HG02884 (cell line): ENCODE measurements at regions not wholly inside any gene's neighbourhood (a gene's known extent, or its start where the extent isn't known, plus 50 kb on each side); places are given as distances from the start of the nearest gene placed in this dataset.
"Not testable (repeated sequence)": the region's sequence is repeated elsewhere in the genome, so short reads cannot be mapped to it uniquely, and the experiment has no call there.

Experiments used
- ATAC-seq: cut with Tn5 transposase; IDR thresholded peaks from one replicate; pipeline ENCODE4 v1.9.1; 2021; ENCODE audit warnings: mild to moderate bottlenecking, moderate library complexity; ENCODE audit not compliant: unreplicated experiment

DNA sequence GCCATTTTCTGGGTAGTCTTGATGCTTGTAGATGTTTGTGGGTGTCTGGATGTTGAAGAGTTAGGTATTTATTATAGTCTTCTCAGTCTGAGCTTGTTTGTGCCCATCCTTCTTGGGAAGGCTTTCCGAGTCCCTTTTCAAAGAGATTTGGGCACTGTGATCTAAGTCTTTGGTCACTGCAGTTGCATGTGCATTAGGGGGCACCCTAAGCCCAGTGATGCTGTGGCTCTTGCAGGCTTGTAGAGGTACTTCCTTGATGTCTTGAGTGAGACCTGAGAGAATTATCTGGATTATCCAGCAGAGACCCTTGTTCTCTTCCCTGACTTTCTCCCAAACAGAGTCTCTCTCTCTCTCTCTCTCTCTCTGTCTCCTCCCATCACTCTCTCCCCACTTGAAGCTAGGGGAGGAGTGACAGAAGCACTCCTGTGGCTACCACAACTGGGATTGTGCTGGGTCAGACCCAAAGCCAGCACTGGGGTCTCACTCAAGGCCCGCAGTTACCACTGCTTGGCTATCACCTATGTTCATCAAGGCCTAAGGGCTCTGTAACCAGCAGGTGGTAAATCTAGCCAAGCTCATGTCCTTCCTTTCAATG is 68.5 kb downstream of the TMCO5A start:
- no peak for ATAC-seq

DNA sequence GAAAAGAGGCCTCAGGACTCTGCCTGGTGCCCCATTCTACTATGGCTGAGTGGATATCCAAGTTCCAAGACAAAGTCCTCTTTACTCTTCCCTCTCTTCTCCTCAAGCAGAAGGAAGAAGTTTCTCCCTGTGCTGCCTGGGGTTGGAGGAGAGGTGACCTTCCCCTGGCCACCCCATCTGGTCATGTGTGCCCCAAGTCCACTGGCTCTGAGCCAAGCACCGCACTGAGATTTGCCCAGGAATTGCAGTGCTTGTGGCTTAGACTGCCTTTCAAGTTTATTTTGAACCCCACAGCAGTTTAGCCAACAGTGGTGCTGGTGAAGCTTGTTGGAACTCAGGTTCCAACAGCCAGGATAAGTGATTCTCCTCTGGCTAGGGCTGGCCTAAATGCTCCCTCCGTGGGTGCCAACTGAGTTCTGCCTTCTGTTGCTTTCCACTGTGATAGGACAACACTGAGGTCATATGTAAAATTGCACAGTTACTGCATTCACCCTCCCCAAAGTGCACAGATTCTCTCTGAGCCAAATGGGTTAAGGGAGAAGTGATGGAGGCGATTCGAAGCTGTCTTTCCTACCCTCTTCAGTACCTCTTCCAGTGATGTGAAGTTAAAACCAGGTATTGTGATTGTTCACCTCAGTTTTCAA is 69.9 kb downstream of the TMCO5A start:
- no peak for ATAC-seq

DNA sequence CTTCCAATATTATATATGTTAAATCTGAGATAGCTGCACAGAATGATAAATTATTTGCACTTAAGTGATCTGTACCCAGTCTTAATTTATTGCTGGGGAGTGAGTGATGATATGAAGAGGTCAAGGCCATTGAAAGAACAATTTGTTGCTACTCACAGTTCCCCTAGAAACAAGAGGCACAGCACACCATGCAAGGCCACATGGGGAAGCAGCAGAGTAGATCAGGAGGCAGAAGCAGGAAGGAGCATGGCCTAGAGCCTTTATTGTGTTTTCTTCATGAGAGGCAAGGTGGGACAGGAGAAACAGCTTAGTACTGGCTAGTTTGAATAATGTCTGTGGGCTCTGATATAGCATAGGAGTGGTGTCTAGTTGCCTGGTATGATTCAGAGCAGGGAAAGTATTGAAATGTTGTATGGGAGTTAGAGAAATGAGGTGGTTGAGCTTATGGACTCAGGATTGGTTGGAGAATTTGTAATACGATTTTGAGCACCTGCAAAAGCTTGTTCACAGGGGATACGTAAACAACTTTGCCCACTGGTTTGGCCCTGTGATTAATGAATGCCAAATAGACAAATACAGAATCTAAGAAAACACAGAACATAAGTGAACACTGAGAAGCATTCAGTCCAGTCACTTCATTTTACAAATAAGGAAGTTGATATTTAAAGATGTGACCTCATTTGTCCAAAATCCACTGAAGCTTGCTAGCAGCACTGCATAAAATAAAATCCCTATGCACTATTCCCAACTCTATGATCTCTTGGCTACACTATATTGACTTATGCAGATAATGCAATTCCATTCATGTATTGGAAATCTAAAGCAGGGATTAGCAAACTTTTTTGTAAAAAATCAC is 71.7 kb downstream of the TMCO5A start:
- ATAC-seq: no peak

DNA sequence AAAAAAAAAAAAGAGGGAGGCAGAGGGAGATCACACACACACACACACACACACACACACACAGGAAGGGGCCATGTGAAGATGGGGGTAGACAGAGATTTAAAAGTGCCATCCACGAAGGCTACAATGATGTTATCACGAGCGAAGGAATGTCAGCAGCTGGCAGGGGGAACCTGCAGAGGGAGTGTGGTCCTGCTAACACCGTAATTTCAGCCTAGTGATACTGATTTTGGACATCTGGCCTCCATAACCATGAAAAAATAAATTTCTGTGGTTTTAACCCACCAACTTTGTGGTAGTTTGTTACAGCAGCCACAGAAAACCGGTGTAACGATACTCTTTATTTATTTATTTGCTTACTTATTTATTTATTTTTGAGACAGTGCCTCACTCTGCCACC is 76.0 kb downstream of the TMCO5A start:
- no peak for ATAC-seq

DNA sequence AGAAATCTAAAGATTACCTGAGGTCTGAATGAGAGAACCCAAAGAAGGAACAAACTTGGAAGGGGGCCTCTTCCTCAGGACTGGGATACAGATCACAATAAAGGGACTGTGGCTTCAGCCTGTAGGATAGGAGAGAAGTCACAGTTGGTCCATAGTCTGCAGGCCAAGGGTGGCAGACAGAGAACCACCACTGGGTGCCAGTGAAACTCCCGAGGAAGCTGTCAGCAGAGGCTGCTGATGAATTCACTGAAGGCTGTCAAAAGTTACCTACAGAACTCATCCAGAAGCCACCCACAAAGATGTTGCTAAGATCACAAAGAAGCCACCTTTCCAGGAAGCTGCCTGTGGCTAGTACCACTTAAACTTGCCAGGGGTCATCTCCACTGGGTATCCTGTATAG is 78.5 kb downstream of the TMCO5A start:
- no peak for ATAC-seq

DNA sequence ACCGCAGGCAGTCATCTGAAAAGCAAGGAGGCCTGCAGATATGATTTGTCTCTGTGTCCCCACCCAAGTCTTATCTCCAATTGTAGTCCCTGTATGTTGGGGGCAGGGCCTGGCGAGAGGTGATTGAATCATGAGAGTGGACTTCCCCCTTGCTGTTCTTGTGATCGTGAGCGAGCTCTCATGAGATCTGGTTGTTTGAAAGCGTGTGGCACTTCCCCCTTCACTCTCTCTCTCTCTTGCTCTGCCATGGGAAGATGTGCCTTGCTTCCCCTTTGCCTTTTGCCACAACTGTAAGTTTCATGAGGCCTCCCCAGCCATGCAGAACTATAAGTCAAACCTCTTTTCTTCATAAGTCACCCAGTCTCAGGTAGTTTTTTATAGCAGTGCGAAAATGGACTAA is 83.3 kb downstream of the TMCO5A start:
- ATAC-seq: no peak

DNA sequence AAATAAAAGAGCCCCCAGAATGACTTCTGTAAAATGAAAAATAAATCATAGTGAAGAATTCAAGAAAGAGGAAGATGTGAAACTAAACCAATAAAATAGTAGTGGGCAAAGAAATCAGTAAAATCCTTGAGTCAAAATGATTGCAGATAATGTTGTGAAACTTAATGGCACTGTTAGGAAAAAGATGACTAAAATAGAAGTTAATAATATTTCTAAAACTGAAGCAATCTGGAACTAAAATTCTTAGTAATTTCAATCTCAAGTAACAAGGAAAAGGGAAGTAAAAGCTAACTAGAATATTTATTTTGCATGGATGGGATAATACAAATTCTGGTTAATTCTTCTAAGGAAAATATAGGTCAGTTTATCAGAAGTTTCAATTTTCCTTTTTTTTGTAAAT is 84.6 kb downstream of the TMCO5A start:
- ATAC-seq: no peak

DNA sequence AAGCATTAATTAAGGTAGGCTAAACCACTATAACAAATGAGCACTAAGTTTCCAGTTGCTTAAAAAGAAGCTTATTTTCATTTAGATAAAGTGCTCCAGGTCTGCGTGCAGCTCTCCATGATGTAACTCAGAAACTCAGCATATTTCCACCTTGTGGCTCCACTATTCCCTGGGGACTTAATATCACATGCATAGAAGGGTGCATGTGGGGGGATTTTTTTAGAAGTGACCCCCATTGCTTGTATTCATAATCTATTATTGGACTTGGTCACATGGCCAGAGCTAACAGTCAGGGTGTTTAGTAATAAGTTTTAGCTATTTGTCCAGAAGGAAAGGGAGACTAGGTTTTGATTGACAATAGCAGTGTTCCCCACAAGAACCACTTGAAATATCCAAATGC is 86.8 kb downstream of the TMCO5A start:
- no peak for ATAC-seq

DNA sequence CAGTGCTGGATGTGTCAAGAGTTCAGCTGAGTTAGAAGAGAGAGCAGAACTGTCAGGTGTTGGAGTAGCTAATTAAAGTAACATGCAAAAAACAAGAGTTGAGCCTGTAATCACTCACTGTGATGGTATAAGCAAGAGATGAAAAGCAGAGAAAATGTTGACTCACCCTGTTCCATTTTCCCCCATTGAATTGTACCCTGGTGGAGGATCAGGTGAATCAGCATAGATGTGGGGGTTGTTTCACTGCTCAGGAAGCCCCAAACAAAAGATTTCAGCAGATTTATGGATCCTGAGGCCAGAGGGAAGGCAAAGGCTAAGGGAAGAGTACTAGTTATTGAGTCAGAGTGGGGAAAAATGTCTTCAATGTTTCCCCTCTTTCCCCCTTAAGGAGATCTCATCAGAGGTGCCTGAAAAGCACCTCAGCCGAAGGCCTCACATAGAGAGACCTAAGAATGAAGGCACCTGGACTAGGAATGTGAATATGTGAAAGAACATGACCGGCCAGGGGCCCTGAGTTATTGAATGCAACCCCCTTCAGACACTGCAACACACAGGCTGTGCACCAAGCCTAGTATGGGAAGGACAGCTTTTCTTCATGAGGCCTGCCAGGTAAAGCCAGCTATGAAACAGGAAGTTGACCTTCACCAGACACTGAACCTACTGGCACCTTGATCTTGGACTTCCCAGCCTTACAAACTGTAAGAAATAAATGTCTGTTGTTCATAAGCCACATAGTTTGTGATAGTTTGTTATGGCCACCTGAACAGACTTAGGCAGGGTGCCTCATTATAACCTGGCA is 90.1 kb downstream of the TMCO5A start:
- ATAC-seq: no peak

DNA sequence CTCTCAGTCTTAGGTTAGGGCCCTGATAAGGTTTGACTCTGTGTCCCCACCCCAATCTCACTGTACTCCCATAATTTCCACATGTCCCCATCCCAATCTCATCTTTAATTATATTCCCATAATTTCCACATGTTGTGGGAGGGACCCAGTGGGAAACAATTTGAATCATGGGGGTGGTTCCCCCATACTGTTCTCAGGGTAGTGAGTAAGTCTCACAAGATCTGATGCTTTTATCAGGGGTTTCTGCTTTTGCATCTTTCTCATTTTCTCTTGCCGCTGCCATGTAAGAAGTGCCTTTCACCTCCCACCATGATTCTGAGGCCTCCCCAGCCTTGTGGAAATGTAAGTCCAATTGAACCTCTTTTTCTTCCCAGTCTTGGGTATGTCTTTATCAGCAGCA is 91.2 kb downstream of the TMCO5A start:
- ATAC-seq: not testable (repeated sequence)

DNA sequence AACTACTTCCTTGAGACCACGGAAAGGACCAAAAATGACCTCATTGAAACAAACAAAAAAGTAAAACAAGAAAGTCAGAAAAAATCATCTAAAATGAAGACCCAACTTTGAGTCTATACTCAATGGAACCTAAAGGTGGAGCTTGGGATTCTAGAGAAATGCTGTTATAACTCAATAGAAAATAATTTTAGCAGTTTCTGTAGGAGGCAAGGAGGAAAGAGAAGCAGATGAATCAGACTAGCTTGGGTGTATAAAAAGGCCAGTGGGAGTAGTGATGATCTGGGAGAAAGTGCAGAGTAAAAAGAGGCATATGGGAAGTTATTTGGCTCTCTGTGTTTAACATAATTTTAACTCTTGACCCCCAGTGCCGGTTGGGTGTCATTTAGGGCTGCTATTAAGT is 94.4 kb downstream of the TMCO5A start:
- no peak for ATAC-seq

DNA sequence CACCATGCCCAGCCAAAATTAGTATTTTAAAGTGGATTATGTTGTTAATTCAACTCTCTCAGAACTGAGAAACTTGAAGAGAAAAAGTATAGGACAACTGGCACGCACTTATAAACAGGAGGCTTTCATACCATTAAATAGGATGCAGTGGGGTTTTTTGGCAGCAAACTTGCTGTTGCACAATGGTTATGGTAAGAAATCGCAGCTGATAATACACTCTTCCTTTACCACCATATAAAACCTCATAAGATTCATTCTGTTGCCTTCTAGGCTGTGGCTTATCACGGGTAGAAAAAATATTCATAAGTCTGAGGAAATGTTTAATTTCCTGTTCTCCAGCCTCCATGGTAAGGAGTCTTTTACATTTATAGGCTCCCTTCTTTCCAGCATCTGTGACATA is 95.3 kb downstream of the TMCO5A start:
- no peak for ATAC-seq

DNA sequence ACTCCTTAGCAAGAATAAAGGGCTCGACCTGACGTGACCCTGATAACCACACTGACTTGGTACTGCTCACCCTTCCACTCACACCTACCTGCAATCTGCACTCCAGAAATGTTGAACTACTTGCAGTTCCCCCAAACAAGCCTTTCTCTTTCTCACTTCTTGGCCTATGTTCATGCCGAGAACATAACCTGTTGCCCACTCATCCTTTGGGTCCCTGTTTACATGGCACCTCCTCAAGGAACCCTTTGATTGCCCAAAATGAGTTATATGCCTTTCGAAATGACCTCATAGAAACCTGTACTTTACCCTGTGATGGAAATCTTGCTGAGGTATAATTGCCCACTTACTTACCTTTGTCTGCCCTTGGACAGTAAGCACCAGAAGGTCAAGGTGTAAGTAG is 96.2 kb downstream of the TMCO5A start:
- no peak for ATAC-seq

DNA sequence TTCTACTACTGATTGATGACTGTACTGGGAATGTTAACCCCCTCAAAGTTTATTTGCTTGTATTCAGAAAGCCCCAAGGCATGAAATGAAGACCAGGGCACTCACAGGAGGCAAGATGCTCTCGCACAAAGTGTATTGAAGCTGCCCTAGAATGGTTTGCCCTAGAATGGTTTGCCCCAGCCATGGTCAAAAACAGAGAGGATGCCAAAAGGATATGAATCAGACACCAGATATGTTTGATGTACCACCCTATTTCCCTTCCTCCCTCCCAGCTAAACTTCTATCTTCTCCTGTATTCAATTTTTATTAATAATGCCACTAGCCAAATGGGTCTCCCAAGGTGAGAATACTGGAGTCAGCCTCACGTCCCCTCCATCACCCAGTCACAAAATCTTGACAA is 101.3 kb downstream of the TMCO5A start:
- no peak for ATAC-seq

DNA sequence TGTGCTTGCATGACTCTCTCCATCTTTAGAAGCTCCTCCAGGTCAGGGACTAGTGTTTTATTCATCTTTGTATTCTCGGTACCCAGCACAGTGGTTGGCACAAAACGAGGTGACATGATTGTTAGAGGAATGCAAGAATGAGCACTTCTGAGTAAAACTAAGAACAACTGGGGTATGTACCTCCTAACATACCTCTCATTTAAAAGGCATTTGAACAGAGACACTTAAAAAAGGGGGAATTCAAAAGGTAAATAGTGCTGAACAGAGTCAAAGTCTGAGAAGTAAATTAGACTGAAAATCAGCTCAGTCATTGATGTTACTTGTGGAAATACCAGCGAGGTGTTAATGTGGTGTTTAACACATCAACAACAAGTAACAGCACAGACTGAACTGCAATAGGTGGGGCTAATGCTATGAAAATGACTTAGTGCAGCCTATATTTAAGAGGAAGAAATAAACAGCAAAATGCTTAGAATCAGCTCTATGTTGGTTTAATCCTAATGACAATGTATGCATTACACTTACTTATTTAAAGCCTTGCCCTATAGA is 102.4 kb downstream of the TMCO5A start:
- no peak for ATAC-seq

DNA sequence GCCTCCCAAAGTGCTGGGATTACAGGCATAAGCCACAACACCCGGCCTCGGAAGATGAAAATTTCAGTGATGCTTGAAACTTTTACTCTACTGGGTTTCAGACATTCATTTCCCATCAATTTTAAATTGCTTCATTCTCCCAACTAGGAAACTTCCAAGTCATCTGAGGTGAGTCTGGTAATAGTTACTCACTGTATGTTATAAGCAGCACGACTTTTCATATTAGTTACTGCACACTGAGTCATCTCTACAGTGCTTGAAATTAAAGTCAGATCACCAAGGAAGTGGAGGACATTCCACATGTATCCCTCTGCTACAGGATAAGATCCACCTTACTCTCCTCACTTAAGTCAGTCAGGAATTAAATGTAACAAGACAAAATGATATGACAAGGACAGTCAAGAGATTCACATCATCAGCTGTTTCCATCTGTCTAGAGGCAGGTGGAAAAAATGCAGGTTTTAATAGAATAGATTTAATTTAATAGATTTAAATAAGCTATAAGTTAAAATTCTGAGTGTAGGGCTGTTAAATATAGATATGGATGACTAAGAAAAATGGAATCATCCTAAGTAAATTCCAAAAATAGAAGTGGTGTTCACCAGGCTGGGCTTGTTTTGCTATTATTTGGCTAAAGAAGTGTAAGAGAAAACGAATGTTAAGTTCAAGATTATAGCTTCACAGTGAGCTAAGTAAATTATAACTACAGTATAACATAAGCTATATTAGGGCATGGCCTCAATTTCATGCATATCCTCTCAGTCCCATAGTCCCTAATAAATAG is 104.4 kb downstream of the TMCO5A start:
- ATAC-seq: no peak

DNA sequence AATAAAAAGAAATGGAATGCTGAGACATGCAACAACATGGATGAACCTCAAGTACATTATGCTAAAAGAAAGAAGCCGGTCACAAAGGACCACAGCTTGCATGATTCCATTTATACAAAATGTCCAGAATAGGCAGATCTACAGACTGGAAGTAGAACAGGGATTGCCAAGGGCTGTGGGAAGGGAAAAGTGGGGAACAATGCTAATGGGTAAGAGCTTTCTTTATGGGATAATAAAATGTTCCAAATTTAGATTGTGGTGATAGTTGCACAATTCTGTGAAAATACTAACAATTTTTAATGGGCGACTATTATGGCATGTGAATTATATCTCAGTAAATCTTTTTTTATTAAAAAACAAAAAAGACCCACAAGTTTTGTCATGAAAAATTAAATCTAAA is 106.2 kb downstream of the TMCO5A start:
- ATAC-seq: no peak

DNA sequence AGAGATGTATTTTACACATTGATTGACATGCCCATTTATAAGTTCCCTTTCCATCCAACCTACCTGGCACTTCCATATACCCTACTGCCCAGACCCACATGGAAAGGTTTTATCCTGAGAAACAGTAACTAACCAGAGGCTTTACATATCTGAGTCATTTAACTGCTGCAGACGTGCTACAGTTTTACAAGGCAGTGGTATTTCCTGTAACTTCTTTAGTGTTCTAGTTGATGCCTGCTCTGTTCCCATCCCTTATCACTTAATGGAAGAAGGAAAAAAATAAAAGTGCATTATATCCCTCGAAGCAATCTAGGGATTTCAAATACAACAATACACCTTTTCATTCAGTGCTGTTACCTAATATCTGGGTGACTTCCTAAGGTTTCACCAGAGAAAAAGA is 107.1 kb downstream of the TMCO5A start:
- ATAC-seq: no peak

DNA sequence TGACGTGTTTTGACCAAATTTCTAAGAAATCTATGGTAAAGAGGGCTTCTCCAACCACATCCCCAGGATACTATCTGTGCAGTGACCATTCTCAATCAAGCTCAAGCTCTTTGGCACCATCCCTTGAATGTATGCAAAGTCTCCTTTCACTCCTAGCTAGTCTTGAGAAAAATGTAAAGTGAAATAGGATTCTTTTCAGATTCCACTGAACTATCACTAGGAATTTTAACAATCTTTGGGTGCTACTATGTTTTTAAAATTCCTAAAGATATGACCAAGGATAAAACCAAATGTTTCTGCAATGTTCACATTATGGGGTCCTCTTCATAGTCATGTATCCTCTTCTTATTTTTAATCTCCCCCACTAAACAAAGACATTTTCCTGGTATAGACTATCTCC is 107.8 kb downstream of the TMCO5A start:
- ATAC-seq: no peak

DNA sequence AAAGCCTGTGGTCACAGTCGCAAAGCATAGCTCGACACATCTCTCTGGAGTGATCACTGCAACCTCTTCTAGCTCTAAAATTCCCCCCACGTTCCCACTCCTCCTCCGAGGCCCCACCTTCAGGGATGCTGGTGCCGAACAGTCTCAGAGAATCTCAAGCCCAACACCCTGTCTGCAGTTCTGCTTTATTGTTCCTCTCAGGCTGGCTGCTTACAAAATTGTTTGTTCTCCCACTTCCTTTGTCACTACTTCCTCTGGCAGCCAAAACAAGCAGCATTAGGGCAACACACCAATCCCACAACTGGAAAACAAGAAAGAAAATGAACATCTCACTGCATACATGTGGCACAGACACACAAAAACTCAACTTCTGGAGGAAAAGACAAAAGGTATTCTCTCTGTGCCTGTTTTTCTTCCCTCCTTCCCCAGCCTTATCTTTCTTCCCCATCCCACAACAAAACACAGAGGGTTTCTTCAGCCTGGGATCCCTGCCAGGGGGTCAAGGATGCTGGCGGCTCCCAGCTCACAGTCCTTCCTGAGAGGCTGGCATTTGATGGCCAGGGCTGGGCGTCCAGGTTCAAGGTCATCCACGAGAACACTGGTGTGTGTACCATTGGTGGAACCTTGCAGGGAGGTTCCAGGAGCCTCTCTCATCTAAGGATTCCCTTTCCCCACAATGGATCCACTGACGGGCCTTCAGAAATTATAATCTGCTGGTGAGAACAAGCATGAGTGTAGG is 108.4 kb downstream of the TMCO5A start:
- ATAC-seq: no peak
